ENCODE measurements at regions not wholly inside any gene's neighbourhood (a gene's known extent, or its start where the extent isn't known, plus 50 kb on each side); places are given as distances from the start of the nearest gene placed in this dataset.
A peak's percentile ranks its signal among the peaks of the same experiment; 100 is the strongest.

GRCh38 chr6:169990095-169991030, 238.9 kb downstream of the ERMARD start:
- DNase-seq (ENCODE audit: low read depth): peak; percentile 90
- H3K4me3 ChIP-seq (ENCODE audit: low read depth, low read length): no peak overlapping the region
- TF ChIP-seq POLR2A (IDR thresholded peaks at IDR 0.05; ENCODE audit: extremely low read depth, insufficient read length) (no peak), CTCF (IDR thresholded peaks at IDR 0.05; ENCODE audit: low read depth, low read length) (peak; percentile 49), MYC (IDR thresholded peaks at IDR 0.05; ENCODE audit: low read depth, low read length) (peak; percentile 56), MAX (IDR thresholded peaks at IDR 0.05; ENCODE audit: low read depth, low read length) (peak; percentile 91)

- H3K4me3 ChIP-seq (ENCODE audit: low read depth, low read length): no peak overlapping the region
- no peak for DNase-seq (ENCODE audit: low read depth)
- TF ChIP-seq POLR2A (IDR thresholded peaks at IDR 0.05; ENCODE audit: extremely low read depth, insufficient read length): no peak
- no peak for TF ChIP-seq MYC (IDR thresholded peaks at IDR 0.05; ENCODE audit: low read depth, low read length)
These were observed 238.2 kb downstream of the ERMARD start for GRCh38 chr6:169989594-169989993.

GRCh38 chr6:169988769-169989550, 237.5 kb downstream of the ERMARD start:
- TF ChIP-seq POLR2A (IDR thresholded peaks at IDR 0.05; ENCODE audit: extremely low read depth, insufficient read length): no peak
- no peak for DNase-seq (ENCODE audit: low read depth)
- H3K4me3 ChIP-seq (ENCODE audit: low read depth, low read length): no peak overlapping the region

- H3K4me3 ChIP-seq (ENCODE audit: low read depth, low read length): no peak overlapping the region
- TF ChIP-seq MYC (IDR thresholded peaks at IDR 0.05; ENCODE audit: low read depth, low read length): no peak
- no peak for TF ChIP-seq POLR2A (IDR thresholded peaks at IDR 0.05; ENCODE audit: extremely low read depth, insufficient read length)
- no peak for TF ChIP-seq CTCF (IDR thresholded peaks at IDR 0.05; ENCODE audit: low read depth, low read length)
- DNase-seq (ENCODE audit: low read depth): no peak
These were observed 235.6 kb downstream of the ERMARD start for GRCh38 chr6:169986848-169987498.

- no peak for DNase-seq (ENCODE audit: low read depth)
- no peak overlapping the region for H3K4me3 ChIP-seq (ENCODE audit: low read depth, low read length)
- no peak for TF ChIP-seq POLR2A (IDR thresholded peaks at IDR 0.05; ENCODE audit: extremely low read depth, insufficient read length)
- TF ChIP-seq CTCF (IDR thresholded peaks at IDR 0.05; ENCODE audit: low read depth, low read length): no peak
- no peak for TF ChIP-seq MYC (IDR thresholded peaks at IDR 0.05; ENCODE audit: low read depth, low read length)
- no peak for TF ChIP-seq MAX (IDR thresholded peaks at IDR 0.05; ENCODE audit: low read depth, low read length)
These were observed 234.9 kb downstream of the ERMARD start for GRCh38 chr6:169986171-169986847.

GRCh38 chr6:169985121-169986015, 233.9 kb downstream of the ERMARD start:
- TF ChIP-seq POLR2A (IDR thresholded peaks at IDR 0.05; ENCODE audit: extremely low read depth, insufficient read length): no peak
- no peak for TF ChIP-seq MYC (IDR thresholded peaks at IDR 0.05; ENCODE audit: low read depth, low read length)
- no peak for TF ChIP-seq CTCF (IDR thresholded peaks at IDR 0.05; ENCODE audit: low read depth, low read length)
- TF ChIP-seq MAX (IDR thresholded peaks at IDR 0.05; ENCODE audit: low read depth, low read length): no peak
- no peak for DNase-seq (ENCODE audit: low read depth)
- no peak overlapping the region for H3K4me3 ChIP-seq (ENCODE audit: low read depth, low read length)
